WERI-Rb-1 (cell line): ENCODE measurements at regions not wholly inside any gene's neighbourhood (a gene's known extent, or its start where the extent isn't known, plus 50 kb on each side); places are given as distances from the start of the nearest gene placed in this dataset.

Source experiments
- DNase-seq: peaks from one replicate; pipeline ENCODE4 v3.0.0-alpha.2; 2020
- H3K27ac ChIP-seq: fragments of 250-450 bp; sonication (Bioruptor Pico); 2 replicates; pipeline ENCODE4 v1.5.1; 2020; ENCODE audit warnings: mild to moderate bottlenecking, moderate library complexity
- H3K27me3 ChIP-seq: fragments of 250-450 bp; sonication (Bioruptor Pico); 2 replicates; pipeline ENCODE4 v1.5.1; 2021; ENCODE audit warnings: mild to moderate bottlenecking, low read depth, moderate library complexity; ENCODE audit not compliant: insufficient read depth, severe bottlenecking
- H3K36me3 ChIP-seq: fragments of 250-450 bp; sonication (Bioruptor Pico); 2 replicates; pipeline ENCODE4 v1.5.1; 2020; ENCODE audit warnings: mild to moderate bottlenecking, moderate library complexity
- H3K4me3 ChIP-seq: 2 replicates; pipeline ENCODE4 v1.5.1; 2011; ENCODE audit warnings: low read depth, mild to moderate bottlenecking, control low read depth, low read length
- H3K9me3 ChIP-seq: fragments of 250-450 bp; sonication (Bioruptor Pico); 2 replicates; pipeline ENCODE4 v1.5.1; 2021; ENCODE audit warnings: mild to moderate bottlenecking, moderate library complexity; ENCODE audit not compliant: severe bottlenecking
- CTCF ChIP-seq: IDR thresholded peaks from 2 replicates; pipeline ENCODE4 v1.5.1; 2011; ENCODE audit warnings: low read depth, mild to moderate bottlenecking, control low read depth, inconsistent platforms, low read length

- TF ChIP-seq CTCF: no peak
- peaks cover 18% of the 10 kb centered on the region for H3K27me3 ChIP-seq
- H3K4me3 ChIP-seq: no peak overlapping the region
- DNase-seq: no peak
- no peak overlapping the region for H3K27ac ChIP-seq
- H3K36me3 ChIP-seq: no peaks in the 10 kb centered on the region
- no peaks in the 10 kb centered on the region for H3K9me3 ChIP-seq
These were observed 537.6 kb upstream of the SETBP1 start for GRCh38 chr18:44143072-44143471.

- peaks cover 35% of the 10 kb centered on the region for H3K27me3 ChIP-seq
- no peak for DNase-seq
- H3K4me3 ChIP-seq: no peak overlapping the region
- H3K27ac ChIP-seq: no peak overlapping the region
- no peak for TF ChIP-seq CTCF
- H3K9me3 ChIP-seq: no peaks in the 10 kb centered on the region
- no peaks in the 10 kb centered on the region for H3K36me3 ChIP-seq
These were observed 531.0 kb upstream of the SETBP1 start for GRCh38 chr18:44149706-44150105.

- no peak for TF ChIP-seq CTCF
- Histone ChIP-seq H3K27me3 (peaks cover 32% of the 10 kb centered on the region), H3K4me3 (no peak overlapping the region), H3K9me3 (no peaks in the 10 kb centered on the region), H3K27ac (no peak overlapping the region), H3K36me3 (no peaks in the 10 kb centered on the region)
- no peak for DNase-seq
These were observed 526.7 kb upstream of the SETBP1 start for GRCh38 chr18:44153981-44154380.

- no peak for TF ChIP-seq CTCF
- Histone ChIP-seq H3K27me3 (peaks cover 31% of the 10 kb centered on the region), H3K4me3 (no peak overlapping the region), H3K36me3 (no peaks in the 10 kb centered on the region), H3K9me3 (no peaks in the 10 kb centered on the region), H3K27ac (no peak overlapping the region)
- DNase-seq: no peak
These were observed 524.6 kb upstream of the SETBP1 start for GRCh38 chr18:44156126-44156525.

- DNase-seq: no peak
- TF ChIP-seq CTCF: no peak
- H3K27ac ChIP-seq: no peak overlapping the region
- no peak overlapping the region for H3K4me3 ChIP-seq
- peaks cover 31% of the 10 kb centered on the region for H3K27me3 ChIP-seq
- H3K9me3 ChIP-seq: peaks cover under 1% of the 10 kb centered on the region
- no peaks in the 10 kb centered on the region for H3K36me3 ChIP-seq
These were observed 523.8 kb upstream of the SETBP1 start for GRCh38 chr18:44156776-44157335.

GRCh38 chr18:44170208-44170880, 510.3 kb upstream of the SETBP1 start:
- H3K4me3 ChIP-seq: no peak overlapping the region
- H3K27me3 ChIP-seq: peaks cover 30% of the 10 kb centered on the region
- H3K9me3 ChIP-seq: no peaks in the 10 kb centered on the region
- TF ChIP-seq CTCF: no peak
- H3K36me3 ChIP-seq: no peaks in the 10 kb centered on the region
- no peak overlapping the region for H3K27ac ChIP-seq
- no peak for DNase-seq
